Hindlimb muscle (tissue), 1 donor: ENCODE measurements at regions not wholly inside any gene's neighbourhood (a gene's known extent, or its start where the extent isn't known, plus 50 kb on each side); places are given as distances from the start of the nearest gene placed in this dataset.
A peak's percentile ranks its signal among the peaks of the same experiment; 100 is the strongest.
"Not testable (repeated sequence)": the region's sequence is repeated elsewhere in the genome, so short reads cannot be mapped to it uniquely, and the experiment has no call there.

Experiments
- DNase-seq: peaks from one replicate; pipeline ENCODE4 v3.0.0-alpha.2; 2013

DNA sequence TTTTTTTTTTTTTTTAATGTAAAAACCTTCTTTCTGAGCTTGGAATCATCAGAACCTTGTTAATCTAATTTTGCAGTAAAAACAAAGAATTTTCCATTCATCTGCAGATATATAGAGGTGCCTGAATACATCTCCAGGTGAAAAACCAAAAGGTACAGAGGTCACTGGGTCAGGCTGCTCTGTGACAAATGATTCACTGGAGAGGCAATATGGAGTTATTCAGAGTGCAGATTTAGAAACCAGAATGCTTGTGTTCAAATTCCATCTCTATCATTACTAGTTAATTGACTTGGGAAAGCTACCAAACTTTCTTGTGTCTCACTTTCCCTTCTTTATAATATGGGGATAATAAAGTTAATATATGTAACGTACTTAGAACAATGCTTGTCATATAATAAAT, 51.5 kb upstream of the C1orf53 start:
- DNase-seq = no peak

DNA sequence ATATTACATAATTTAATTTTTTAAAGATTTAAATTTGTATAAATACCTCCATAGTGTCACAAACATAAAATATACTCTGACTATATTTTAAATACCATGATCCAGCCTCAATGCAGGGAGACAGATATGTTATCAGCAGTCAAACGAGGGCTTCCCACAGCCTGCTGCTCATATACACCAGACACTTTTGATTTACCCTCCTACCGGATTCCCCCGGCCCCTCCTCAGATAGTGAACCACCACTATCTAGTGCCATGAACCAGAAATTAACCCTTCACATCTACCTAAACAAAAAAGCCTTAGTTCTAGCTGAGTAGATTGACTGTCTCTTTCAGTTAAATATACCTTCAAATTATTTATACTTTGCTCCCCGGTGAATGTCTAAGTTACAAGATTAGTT, 52.4 kb upstream of the C1orf53 start:
- DNase-seq = no peak

DNA sequence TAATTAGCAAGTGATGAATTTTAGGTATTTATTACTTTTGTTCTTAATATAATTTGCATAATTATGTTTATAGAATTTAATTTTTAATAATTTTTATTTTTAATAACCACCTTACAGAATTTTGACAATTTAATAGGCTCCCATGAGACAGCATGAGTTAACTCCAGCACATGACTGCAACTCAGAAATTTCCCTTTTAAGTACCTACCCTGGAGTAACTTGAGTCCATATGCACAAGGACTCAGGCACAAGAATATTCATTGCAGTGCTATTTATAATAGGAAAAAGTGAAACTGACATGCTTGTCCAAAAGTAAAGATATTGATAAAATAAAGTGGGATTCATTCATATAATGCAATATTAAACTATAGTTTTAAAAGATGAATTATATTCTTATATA, 54.1 kb upstream of the C1orf53 start:
- no peak for DNase-seq

- no peak for DNase-seq
Observed at GRCh38 chr1:197845886-197846285, 56.5 kb upstream of the C1orf53 start.

DNA sequence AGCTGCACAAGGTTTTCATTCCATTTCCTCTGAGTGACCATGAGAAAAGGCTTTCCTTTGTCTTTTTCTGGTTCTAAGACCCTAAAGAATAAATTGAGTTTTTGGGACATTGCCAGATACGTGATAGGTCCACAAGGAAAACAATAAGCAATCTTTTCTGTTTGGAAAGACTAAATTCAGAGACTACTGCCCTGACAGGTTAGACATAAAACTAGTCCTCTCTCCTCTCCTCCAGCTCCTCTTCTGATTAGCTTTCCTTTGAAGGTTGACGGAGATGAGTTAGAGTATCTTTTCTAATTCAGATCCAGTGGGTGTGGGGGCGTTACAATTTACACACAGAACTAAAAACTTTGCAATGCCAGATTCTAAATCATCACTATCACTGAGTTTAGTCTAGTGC, 57.8 kb upstream of the C1orf53 start:
- no peak for DNase-seq

GRCh38 chr1:197843401-197843800, 59.0 kb upstream of the C1orf53 start:
- no peak for DNase-seq

- DNase-seq = no peak
Observed at GRCh38 chr1:197842646-197843045, 59.8 kb upstream of the C1orf53 start.

- DNase-seq = peak; percentile 9
Observed at GRCh38 chr1:197841883-197842553, 60.4 kb upstream of the C1orf53 start.

- no peak for DNase-seq
Observed at GRCh38 chr1:197841158-197841557, 61.3 kb upstream of the C1orf53 start.

DNA sequence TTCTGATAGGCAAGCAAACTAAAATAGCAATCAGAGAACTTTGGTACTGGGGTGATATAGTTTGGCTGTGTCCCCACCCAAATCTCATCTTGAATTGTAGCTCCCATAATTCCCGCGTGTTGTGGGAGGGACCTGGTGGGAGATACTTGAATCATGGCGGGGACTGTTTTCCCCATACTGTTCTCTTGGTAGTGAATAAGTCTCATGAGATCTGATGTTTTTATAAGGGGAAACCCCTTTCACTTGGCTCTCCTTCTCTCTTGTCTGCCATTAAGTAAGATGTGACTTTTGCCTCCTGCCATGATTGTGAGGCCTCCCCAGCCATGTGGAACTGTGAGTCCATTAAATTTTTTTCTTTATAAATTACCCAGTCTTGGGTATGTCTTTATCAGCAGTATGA, 62.6 kb upstream of the C1orf53 start:
- DNase-seq = not testable (repeated sequence)

- no peak for DNase-seq
Observed at GRCh38 chr1:197838836-197839235, 63.6 kb upstream of the DENND1B start.

DNA sequence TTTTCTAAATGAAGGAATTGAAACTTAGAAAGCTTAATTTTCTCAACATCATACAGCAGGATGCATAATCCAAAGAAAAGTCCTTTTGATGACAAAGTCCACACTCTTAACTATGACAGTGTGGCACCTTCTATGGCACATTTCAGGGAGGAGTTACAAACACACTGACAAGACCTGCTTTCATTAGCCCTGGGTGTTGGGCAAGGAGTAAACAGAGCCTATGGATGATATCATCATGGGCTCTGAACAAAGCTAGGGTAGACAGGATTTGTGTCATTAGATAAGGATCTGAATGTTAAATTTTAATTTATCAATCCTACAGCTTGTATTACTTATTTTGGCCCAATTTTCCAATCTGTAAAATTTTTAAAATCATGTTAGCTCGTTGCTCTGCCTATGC, 62.6 kb upstream of the DENND1B start:
- no peak for DNase-seq

- DNase-seq = not testable (repeated sequence)
Observed at GRCh38 chr1:197836356-197836755, 61.1 kb upstream of the DENND1B start.

- not testable (repeated sequence) for DNase-seq
Observed at GRCh38 chr1:197829011-197829410, 53.7 kb upstream of the DENND1B start.

DNA sequence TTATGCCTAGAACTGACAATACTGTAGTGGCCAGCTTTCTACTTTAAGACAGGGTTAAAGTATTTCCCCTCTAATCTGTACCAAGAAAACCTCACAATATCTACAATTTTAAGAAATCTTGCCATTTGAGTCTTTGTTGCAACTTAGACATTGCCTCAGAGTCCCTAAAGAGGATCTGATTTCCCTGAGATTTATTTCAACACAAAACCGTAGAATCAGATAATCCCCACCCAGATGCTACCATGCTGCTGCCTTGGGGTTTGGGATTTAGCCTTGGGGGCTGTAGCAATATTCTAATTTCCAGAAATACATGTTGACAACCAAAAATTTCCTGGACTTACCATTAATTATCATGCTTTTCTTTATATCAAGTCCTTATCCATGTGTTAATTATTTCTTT, 50.3 kb upstream of the DENND1B start:
- no peak for DNase-seq
